ENCODE measurements at regions not wholly inside any gene's neighbourhood (a gene's known extent, or its start where the extent isn't known, plus 50 kb on each side); places are given as distances from the start of the nearest gene placed in this dataset.

DNA sequence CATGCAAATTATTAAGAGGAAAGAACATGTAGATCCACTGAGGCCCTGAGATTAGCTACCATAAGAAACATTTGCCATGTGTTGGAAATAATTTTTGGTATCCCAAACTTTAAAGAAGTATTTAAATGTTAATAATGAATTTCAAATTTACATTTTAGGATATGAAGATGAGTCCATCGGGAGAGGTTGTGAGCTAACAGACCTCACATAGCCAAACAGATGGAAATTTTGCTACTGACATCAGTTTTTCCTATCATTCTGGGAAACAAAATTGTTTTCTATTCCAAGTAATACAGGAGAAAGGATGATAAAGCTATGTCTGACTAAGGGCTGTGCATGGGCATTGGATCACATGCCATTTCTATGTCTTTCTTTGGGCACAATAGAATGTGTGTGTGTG, 809.6 kb downstream of the TENT5A start:
- Histone ChIP-seq H3K36me3 (no peaks in the 10 kb centered on the region), H3K4me3 (no peak overlapping the region), H3K27ac (no peak overlapping the region), H3K9me3 (no peaks in the 10 kb centered on the region), H3K27me3 (no peaks in the 10 kb centered on the region), H3K4me1 (no peaks in the 10 kb centered on the region)
- intact Hi-C loops (cut with DNase I): no loop called here
- no peak for DNase-seq (ENCODE audit: extremely low spot score in 2 of 2)
- TF ChIP-seq POLR2AphosphoS5 (IDR thresholded peaks at IDR 0.05; ENCODE audit: insufficient read depth in 1 of 2, low read depth in 1 of 2) (no peak), POLR2A (IDR thresholded peaks at IDR 0.05) (no peak)
- TF ChIP-seq, protein P1, sequence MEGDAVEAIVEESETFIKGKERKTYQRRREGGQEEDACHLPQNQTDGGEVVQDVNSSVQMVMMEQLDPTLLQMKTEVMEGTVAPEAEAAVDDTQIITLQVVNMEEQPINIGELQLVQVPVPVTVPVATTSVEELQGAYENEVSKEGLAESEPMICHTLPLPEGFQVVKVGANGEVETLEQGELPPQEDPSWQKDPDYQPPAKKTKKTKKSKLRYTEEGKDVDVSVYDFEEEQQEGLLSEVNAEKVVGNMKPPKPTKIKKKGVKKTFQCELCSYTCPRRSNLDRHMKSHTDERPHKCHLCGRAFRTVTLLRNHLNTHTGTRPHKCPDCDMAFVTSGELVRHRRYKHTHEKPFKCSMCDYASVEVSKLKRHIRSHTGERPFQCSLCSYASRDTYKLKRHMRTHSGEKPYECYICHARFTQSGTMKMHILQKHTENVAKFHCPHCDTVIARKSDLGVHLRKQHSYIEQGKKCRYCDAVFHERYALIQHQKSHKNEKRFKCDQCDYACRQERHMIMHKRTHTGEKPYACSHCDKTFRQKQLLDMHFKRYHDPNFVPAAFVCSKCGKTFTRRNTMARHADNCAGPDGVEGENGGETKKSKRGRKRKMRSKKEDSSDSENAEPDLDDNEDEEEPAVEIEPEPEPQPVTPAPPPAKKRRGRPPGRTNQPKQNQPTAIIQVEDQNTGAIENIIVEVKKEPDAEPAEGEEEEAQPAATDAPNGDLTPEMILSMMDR (IDR thresholded peaks at IDR 0.05): no peak

DNA sequence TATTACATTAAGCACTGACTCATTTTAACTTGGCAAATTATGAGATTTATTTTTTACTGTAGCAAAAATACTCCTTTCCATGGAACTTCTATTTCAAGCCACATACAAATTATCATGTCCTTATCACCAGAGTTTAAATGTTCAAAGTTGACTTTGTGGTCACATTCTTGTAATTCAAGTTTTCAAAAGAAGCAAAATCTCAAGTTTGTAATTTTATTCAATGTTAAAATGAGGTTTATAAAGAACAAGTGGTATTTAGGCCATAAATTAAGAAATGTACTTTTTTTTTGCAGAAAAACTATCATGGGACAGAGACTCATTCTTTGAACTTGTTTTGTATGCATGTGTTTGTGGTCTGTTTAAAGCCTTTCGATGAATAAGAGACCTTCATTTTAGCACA, 811.5 kb downstream of the TENT5A start:
- TF ChIP-seq POLR2AphosphoS5 (IDR thresholded peaks at IDR 0.05; ENCODE audit: insufficient read depth in 1 of 2, low read depth in 1 of 2) (no peak), POLR2A (IDR thresholded peaks at IDR 0.05) (no peak)
- TF ChIP-seq, protein P1 (IDR thresholded peaks at IDR 0.05): no peak
- Histone ChIP-seq H3K9me3 (no peaks in the 10 kb centered on the region), H3K27ac (no peak overlapping the region)

DNA sequence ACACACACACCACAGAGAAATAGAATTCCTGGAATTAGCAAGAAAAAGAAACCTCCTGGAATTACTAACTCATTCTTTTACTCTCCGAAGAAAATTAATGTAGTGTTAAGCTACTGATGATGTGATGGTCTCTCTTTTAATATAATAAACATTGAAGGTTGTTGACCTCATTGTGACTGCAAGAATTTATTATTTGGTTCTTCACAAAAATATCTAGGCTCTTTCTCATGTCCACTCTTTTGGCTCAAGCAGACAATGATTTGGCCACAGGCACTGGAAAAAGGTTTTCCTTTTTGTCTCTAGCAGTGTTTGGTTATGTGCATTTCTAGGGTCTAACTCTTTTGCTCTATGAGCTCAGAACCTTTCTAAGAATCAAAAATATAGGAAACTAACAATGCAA, 811.9 kb downstream of the TENT5A start:
- TF ChIP-seq POLR2A (IDR thresholded peaks at IDR 0.05) (no peak), POLR2AphosphoS5 (IDR thresholded peaks at IDR 0.05; ENCODE audit: insufficient read depth in 1 of 2, low read depth in 1 of 2) (no peak)
- TF ChIP-seq, protein P1 (IDR thresholded peaks at IDR 0.05): no peak
- intact Hi-C loops (cut with DNase I): no loop called here
- H3K36me3 ChIP-seq: no peaks in the 10 kb centered on the region
- no peaks in the 10 kb centered on the region for H3K4me1 ChIP-seq
- no peak overlapping the region for H3K27ac ChIP-seq
- DNase-seq (ENCODE audit: extremely low spot score in 2 of 2): no peak
- H3K4me3 ChIP-seq: no peak overlapping the region
- no peaks in the 10 kb centered on the region for H3K9me3 ChIP-seq
- H3K27me3 ChIP-seq: no peaks in the 10 kb centered on the region

More for the DNA sequence above, 811.5 kb downstream of the TENT5A start:
- no peak overlapping the region for H3K4me3 ChIP-seq
- no peaks in the 10 kb centered on the region for H3K36me3 ChIP-seq
- no peak for DNase-seq (ENCODE audit: extremely low spot score in 2 of 2)
- no peaks in the 10 kb centered on the region for H3K27me3 ChIP-seq
- no peaks in the 10 kb centered on the region for H3K4me1 ChIP-seq
- intact Hi-C loops (cut with DNase I): no loop called here

DNA sequence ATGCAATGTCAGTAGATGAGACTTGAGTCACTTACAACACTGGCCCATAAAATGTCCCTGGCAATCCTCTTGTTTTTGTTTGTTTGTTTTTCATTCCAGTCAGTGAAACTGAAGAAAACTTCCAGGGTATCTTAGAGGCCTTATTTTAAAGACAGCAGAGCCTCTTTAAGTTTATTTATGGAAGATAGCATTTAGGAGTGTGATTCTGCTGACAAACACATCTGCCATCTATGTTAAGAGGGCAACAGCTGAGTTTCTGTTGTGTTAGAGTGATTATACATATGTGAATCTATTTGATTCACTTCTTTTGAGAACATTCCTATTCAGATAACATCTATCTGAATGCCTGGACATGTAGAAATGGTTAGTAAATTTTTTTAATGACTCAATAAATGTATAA, 812.6 kb downstream of the TENT5A start:
- no peaks in the 10 kb centered on the region for H3K9me3 ChIP-seq
- DNase-seq (ENCODE audit: extremely low spot score in 2 of 2): no peak
- TF ChIP-seq, protein P1 (IDR thresholded peaks at IDR 0.05): no peak
- no peak for TF ChIP-seq POLR2A (IDR thresholded peaks at IDR 0.05)
- no peak for TF ChIP-seq POLR2AphosphoS5 (IDR thresholded peaks at IDR 0.05; ENCODE audit: insufficient read depth in 1 of 2, low read depth in 1 of 2)
- no peak overlapping the region for H3K4me3 ChIP-seq
- H3K27me3 ChIP-seq: no peaks in the 10 kb centered on the region
- H3K36me3 ChIP-seq: no peaks in the 10 kb centered on the region
- intact Hi-C loops (cut with DNase I): no loop called here
- no peaks in the 10 kb centered on the region for H3K4me1 ChIP-seq
- no peak overlapping the region for H3K27ac ChIP-seq

DNA sequence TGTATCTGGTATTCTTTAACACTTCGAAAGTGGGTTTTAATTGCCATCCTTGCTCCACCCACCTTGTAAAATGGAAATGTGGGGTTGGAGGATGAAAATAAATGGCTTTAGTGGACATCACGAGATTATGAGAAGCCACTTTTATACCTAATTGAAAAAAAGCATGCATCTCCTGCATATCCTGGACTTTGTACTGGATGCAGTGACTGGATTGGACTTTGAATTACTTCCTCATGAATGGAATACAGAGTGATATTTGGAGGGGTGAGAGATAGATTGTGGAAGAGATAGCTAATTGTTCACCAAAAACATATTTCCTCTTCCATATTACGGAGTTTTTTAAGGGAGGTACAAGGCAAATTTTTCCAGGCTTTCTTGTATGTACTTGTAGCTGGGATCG, 813.0 kb downstream of the TENT5A start:
- intact Hi-C loops (cut with DNase I): no loop called here
- Histone ChIP-seq H3K36me3 (no peaks in the 10 kb centered on the region), H3K4me1 (no peaks in the 10 kb centered on the region), H3K4me3 (no peak overlapping the region), H3K9me3 (no peaks in the 10 kb centered on the region), H3K27ac (no peak overlapping the region), H3K27me3 (no peaks in the 10 kb centered on the region)
- no peak for DNase-seq (ENCODE audit: extremely low spot score in 2 of 2)
- TF ChIP-seq, protein P1 (IDR thresholded peaks at IDR 0.05): no peak
- TF ChIP-seq POLR2AphosphoS5 (IDR thresholded peaks at IDR 0.05; ENCODE audit: insufficient read depth in 1 of 2, low read depth in 1 of 2) (no peak), POLR2A (IDR thresholded peaks at IDR 0.05) (no peak)
